ACHN (cell line): ENCODE measurements at regions not wholly inside any gene's neighbourhood (a gene's known extent, or its start where the extent isn't known, plus 50 kb on each side); places are given as distances from the start of the nearest gene placed in this dataset.

ENCODE experiments used
- DNase-seq: peaks from one replicate; pipeline ENCODE4 v3.0.0-alpha.2; 2015
- in situ Hi-C: cut with HindIII; loops from 2 replicates; pipeline ENCODE4 v1.10.0; 2017; ENCODE audit warnings: low sequenced_read_pairs, low pct_ligation_motif_present, low pct_unique_long_range_greater_than_20kb

GRCh38 chr3:170642882-170643601 is 57.2 kb upstream of the SLC7A14 start:
- in situ Hi-C loops, result no loop called here
- no peak for DNase-seq

GRCh38 chr3:170641510-170642236 is 55.8 kb upstream of the SLC7A14 start:
- no peak for DNase-seq
- in situ Hi-C loops, result no loop called here

- in situ Hi-C loops, result no loop called here
- no peak for DNase-seq
Observed at GRCh38 chr3:170640737-170641171, 54.9 kb upstream of the SLC7A14 start.

- no peak for DNase-seq
Observed at GRCh38 chr3:170638988-170639387, 53.1 kb upstream of the SLC7A14 start.

GRCh38 chr3:170637306-170637705 is 51.4 kb upstream of the SLC7A14 start:
- in situ Hi-C loops, result no loop called here
- DNase-seq, result no peak

More at GRCh38 chr3:170638988-170639387, 53.1 kb upstream of the SLC7A14 start:
- in situ Hi-C loops, result no loop called here

GRCh38 chr3:170636400-170636973 is 50.6 kb upstream of the SLC7A14 start:
- in situ Hi-C loops, result no loop called here

More at GRCh38 chr3:170636400-170636973, 50.6 kb upstream of the SLC7A14 start:
- no peak for DNase-seq
